Gastroesophageal sphincter (tissue), 3 donors: ENCODE measurements at regions not wholly inside any gene's neighbourhood (a gene's known extent, or its start where the extent isn't known, plus 50 kb on each side); places are given as distances from the start of the nearest gene placed in this dataset.

Experiments
- CTCF ChIP-seq, 4 experiments: fragments of 200-600 bp in 2 of 4; fragments of 450-650 bp in 2 of 4; sonication (generic) in 1 of 4; IDR thresholded peaks; one replicate each; pipeline ENCODE4 v1.5.1; 2017 to 2019; ENCODE audit warnings: antibody characterized with exemption in 4 of 4, mild to moderate bottlenecking in 2 of 4, moderate library complexity in 2 of 4
- EP300 ChIP-seq: sonication (generic); formaldehyde crosslinking; IDR thresholded peaks from one replicate; pipeline ENCODE4 v1.6.1; 2017; ENCODE audit warnings: antibody characterized with exemption, mild to moderate bottlenecking
- POLR2AphosphoS5 ChIP-seq: sonication (generic); formaldehyde crosslinking; IDR thresholded peaks from one replicate; pipeline ENCODE4 v1.6.1; 2017; ENCODE audit warnings: antibody characterized with exemption

GRCh38 chr1:55500601-55501000, 285.4 kb upstream of the USP24 start:
- TF ChIP-seq EP300 (no peak), POLR2AphosphoS5 (no peak), CTCF (IDR thresholded peaks at IDR 0.05) (no peak)
